MM.1S (cell line): ENCODE measurements at regions not wholly inside any gene's neighbourhood (a gene's known extent, or its start where the extent isn't known, plus 50 kb on each side); places are given as distances from the start of the nearest gene placed in this dataset.

ENCODE experiments used
- DNase-seq: peaks from one replicate; pipeline ENCODE4 v3.0.0-alpha.2; 2015
- H2AFZ ChIP-seq: fragments of 300-600 bp; sonication (generic); 2 replicates; pipeline ENCODE4 v1.6.0; 2016; ENCODE audit warnings: antibody characterized with exemption, low read length
- H3F3A ChIP-seq: fragments of 300-600 bp; sonication (generic); 2 replicates; pipeline ENCODE4 v1.6.1; 2016; ENCODE audit warnings: mild to moderate bottlenecking, antibody characterized with exemption, low read length, moderate library complexity, mixed read lengths; ENCODE audit not compliant: insufficient read depth
- H3K27ac ChIP-seq: fragments of 300-600 bp; sonication (generic); 2 replicates; pipeline ENCODE4 v1.5.1; 2016; ENCODE audit warnings: mild to moderate bottlenecking, low read length
- H3K27me3 ChIP-seq: fragments of 300-600 bp; sonication (generic); replicated peaks from 2 replicates; pipeline ENCODE4 v1.6.0; 2016; ENCODE audit warnings: low read length; ENCODE audit not compliant: insufficient read depth
- H3K36me3 ChIP-seq: fragments of 300-600 bp; sonication (generic); replicated peaks from 2 replicates; pipeline ENCODE4 v1.6.1; 2016; ENCODE audit warnings: mild to moderate bottlenecking, low read length, mixed read lengths; ENCODE audit not compliant: insufficient read depth
- H3K4me1 ChIP-seq: fragments of 300-600 bp; sonication (generic); 2 replicates; pipeline ENCODE4 v1.6.1; 2016; ENCODE audit warnings: low read length, mixed read lengths
- H3K4me2 ChIP-seq: fragments of 300-600 bp; sonication (generic); 2 replicates; pipeline ENCODE4 v1.6.0; 2016; ENCODE audit warnings: low read depth, low read length
- H3K4me3 ChIP-seq: fragments of 300-600 bp; sonication (generic); 2 replicates; pipeline ENCODE4 v1.5.1; 2016; ENCODE audit warnings: low read length, mixed read lengths
- H3K79me2 ChIP-seq: fragments of 300-600 bp; sonication (generic); 2 replicates; pipeline ENCODE4 v1.6.1; 2016; ENCODE audit warnings: mixed run types, low read length, mixed read lengths
- H3K9ac ChIP-seq: fragments of 300-600 bp; sonication (generic); 2 replicates; pipeline ENCODE4 v1.6.1; 2016; ENCODE audit warnings: low read length, mixed read lengths
- H3K9me2 ChIP-seq: fragments of 300-600 bp; sonication (generic); replicated peaks from 2 replicates; pipeline ENCODE4 v1.6.1; 2016; ENCODE audit warnings: mild to moderate bottlenecking, low read length, mixed read lengths; ENCODE audit not compliant: insufficient read depth
- H3K9me3 ChIP-seq: fragments of 300-600 bp; sonication (generic); replicated peaks from 2 replicates; pipeline ENCODE4 v1.6.1; 2016; ENCODE audit warnings: mild to moderate bottlenecking, low read length, mixed read lengths; ENCODE audit not compliant: insufficient read depth
- H4K20me1 ChIP-seq: fragments of 300-600 bp; sonication (generic); 2 replicates; pipeline ENCODE4 v1.6.1; 2016; ENCODE audit warnings: mild to moderate bottlenecking, low read length, moderate library complexity, mixed read lengths; ENCODE audit not compliant: insufficient read depth
- CTCF ChIP-seq: fragments of 300-600 bp; sonication (generic); IDR thresholded peaks from 2 replicates; pipeline ENCODE4 v1.5.1; 2016; ENCODE audit warnings: antibody characterized with exemption, low read length, mixed read lengths
- EZH2 ChIP-seq: fragments of 300-600 bp; sonication (generic); optimal IDR thresholded peaks from 2 replicates; pipeline ENCODE3; 2017; ENCODE audit warnings: low read depth, mild to moderate bottlenecking, antibody characterized with exemption, low read length, mixed read lengths
- EZH2phosphoT487 ChIP-seq: fragments of 300-600 bp; sonication (generic); IDR thresholded peaks from 2 replicates; pipeline ENCODE4 v1.6.1; 2018; ENCODE audit warnings: antibody characterized with exemption, low read length

- Histone ChIP-seq H3K36me3 (no peaks in the 10 kb centered on the region), H3F3A (no peaks in the 10 kb centered on the region), H2AFZ (no peak overlapping the region), H3K79me2 (no peaks in the 10 kb centered on the region), H3K9ac (no peak overlapping the region), H3K27ac (no peak overlapping the region), H4K20me1 (no peaks in the 10 kb centered on the region), H3K27me3 (no peaks in the 10 kb centered on the region), H3K4me3 (no peak overlapping the region), H3K9me3 (no peaks in the 10 kb centered on the region), H3K9me2 (no peaks in the 10 kb centered on the region), H3K4me2 (no peak overlapping the region), H3K4me1 (no peaks in the 10 kb centered on the region)
- TF ChIP-seq EZH2 (no peak), CTCF (no peak), EZH2phosphoT487 (no peak)
- no peak for DNase-seq
These were observed 233.7 kb upstream of the SOX21 start for GRCh38 chr13:94946039-94946438.

GRCh38 chr13:94938124-94938523 lies 225.8 kb upstream of the SOX21 start:
- Histone ChIP-seq H3K27ac (no peak overlapping the region), H4K20me1 (no peaks in the 10 kb centered on the region), H3K4me1 (no peaks in the 10 kb centered on the region), H2AFZ (no peak overlapping the region), H3K9ac (no peak overlapping the region), H3K79me2 (no peaks in the 10 kb centered on the region), H3K27me3 (no peaks in the 10 kb centered on the region), H3F3A (no peaks in the 10 kb centered on the region), H3K4me2 (no peak overlapping the region), H3K9me3 (no peaks in the 10 kb centered on the region), H3K9me2 (no peaks in the 10 kb centered on the region), H3K4me3 (no peak overlapping the region), H3K36me3 (no peaks in the 10 kb centered on the region)
- no peak for TF ChIP-seq CTCF
- TF ChIP-seq EZH2, result no peak
- no peak for TF ChIP-seq EZH2phosphoT487
- no peak for DNase-seq

- no peak overlapping the region for H3K4me2 ChIP-seq
- no peaks in the 10 kb centered on the region for H3K4me1 ChIP-seq
- no peak overlapping the region for H2AFZ ChIP-seq
- H3K79me2 ChIP-seq, result no peaks in the 10 kb centered on the region
- H3K27me3 ChIP-seq, result no peaks in the 10 kb centered on the region
- H4K20me1 ChIP-seq, result no peaks in the 10 kb centered on the region
- H3K9me3 ChIP-seq, result no peaks in the 10 kb centered on the region
- DNase-seq, result no peak
- no peaks in the 10 kb centered on the region for H3K36me3 ChIP-seq
- H3K4me3 ChIP-seq, result no peak overlapping the region
- no peaks in the 10 kb centered on the region for H3K9me2 ChIP-seq
- no peak overlapping the region for H3K27ac ChIP-seq
- no peak overlapping the region for H3K9ac ChIP-seq
- no peaks in the 10 kb centered on the region for H3F3A ChIP-seq
- no peak for TF ChIP-seq EZH2
- TF ChIP-seq EZH2phosphoT487, result no peak
- no peak for TF ChIP-seq CTCF
These were observed 224.3 kb upstream of the SOX21 start for GRCh38 chr13:94936633-94937032.
